ENCODE measurements at regions not wholly inside any gene's neighbourhood (a gene's known extent, or its start where the extent isn't known, plus 50 kb on each side); places are given as distances from the start of the nearest gene placed in this dataset.
"Not testable (repeated sequence)": the region's sequence is repeated elsewhere in the genome, so short reads cannot be mapped to it uniquely, and the experiment has no call there.

GRCh38 chr13:56563663-56564062 is 577.1 kb upstream of the PRR20A start:
- no peak for ATAC-seq
- H3K36me3 Mint-ChIP-seq (ENCODE audit: low read depth): no peaks in the 10 kb centered on the region
- TF ChIP-seq CTCF (IDR thresholded peaks at IDR 0.05): no peak
- no peak overlapping the region for H3K4me3 Mint-ChIP-seq
- POLR2A ChIA-PET: no interaction called here
- peaks cover 8% of the 10 kb centered on the region for H3K9me3 Mint-ChIP-seq
- H3K27me3 Mint-ChIP-seq: no peaks in the 10 kb centered on the region
- DNase-seq: no peak
- CTCF ChIA-PET: no interaction called here
- H3K27ac Mint-ChIP-seq: no peak overlapping the region
- intact Hi-C loops (cut with micrococcal nuclease): no loop called here
- H3K4me1 Mint-ChIP-seq (ENCODE audit: low read depth): no peaks in the 10 kb centered on the region

- Mint-ChIP-seq H3K27me3 (no peaks in the 10 kb centered on the region), H3K4me3 (no peak overlapping the region), H3K4me1 (ENCODE audit: low read depth) (no peaks in the 10 kb centered on the region), H3K36me3 (ENCODE audit: low read depth) (no peaks in the 10 kb centered on the region), H3K27ac (no peak overlapping the region), H3K9me3 (peaks cover 27% of the 10 kb centered on the region)
- no peak for DNase-seq
- TF ChIP-seq CTCF (IDR thresholded peaks at IDR 0.05): no peak
- ChIA-PET CTCF (no interaction called here), POLR2A (no interaction called here)
- intact Hi-C loops (cut with micrococcal nuclease): no loop called here
- ATAC-seq: no peak
Observed at GRCh38 chr13:56586976-56587375, 553.7 kb upstream of the PRR20A start.

GRCh38 chr13:56615572-56615971 is 525.1 kb upstream of the PRR20A start:
- Mint-ChIP-seq H3K36me3 (ENCODE audit: low read depth) (no peaks in the 10 kb centered on the region), H3K4me3 (no peak overlapping the region), H3K27me3 (no peaks in the 10 kb centered on the region), H3K9me3 (peaks cover 11% of the 10 kb centered on the region), H3K4me1 (ENCODE audit: low read depth) (no peaks in the 10 kb centered on the region), H3K27ac (no peak overlapping the region)
- ChIA-PET POLR2A (no interaction called here), CTCF (no interaction called here)
- DNase-seq (no peak), ATAC-seq (no peak)
- TF ChIP-seq CTCF (IDR thresholded peaks at IDR 0.05): no peak
- intact Hi-C loops (cut with micrococcal nuclease): no loop called here

- POLR2A ChIA-PET: no interaction called here
- CTCF ChIA-PET: no interaction called here
- H3K9me3 Mint-ChIP-seq: peaks cover 21% of the 10 kb centered on the region
- H3K4me1 Mint-ChIP-seq (ENCODE audit: low read depth): no peaks in the 10 kb centered on the region
- TF ChIP-seq CTCF (IDR thresholded peaks at IDR 0.05): no peak
- no peaks in the 10 kb centered on the region for H3K27me3 Mint-ChIP-seq
- no peak for DNase-seq
- H3K36me3 Mint-ChIP-seq (ENCODE audit: low read depth): no peaks in the 10 kb centered on the region
- ATAC-seq: no peak
- intact Hi-C loops (cut with micrococcal nuclease): no loop called here
- H3K27ac Mint-ChIP-seq: no peak overlapping the region
- H3K4me3 Mint-ChIP-seq: no peak overlapping the region
Observed at GRCh38 chr13:56622840-56623239, 517.9 kb upstream of the PRR20A start.

GRCh38 chr13:56628886-56629285 is 511.8 kb upstream of the PRR20A start:
- DNase-seq; H3K4me3 Mint-ChIP-seq; H3K27me3 Mint-ChIP-seq; H3K4me1 Mint-ChIP-seq (ENCODE audit: low read depth); ATAC-seq; H3K36me3 Mint-ChIP-seq (ENCODE audit: low read depth); POLR2A ChIA-PET; H3K27ac Mint-ChIP-seq; intact Hi-C loops (cut with micrococcal nuclease): not testable (repeated sequence)
- CTCF ChIA-PET: interaction anchor here (0.6 kb wide), 1 partner anchor 1343 kb away, joined by 3 read pairs; no protein-coding TSS in a partner anchor
- peaks cover 34% of the 10 kb centered on the region for H3K9me3 Mint-ChIP-seq

GRCh38 chr13:56631060-56631459 is 509.7 kb upstream of the PRR20A start:
- intact Hi-C loops (cut with micrococcal nuclease); H3K27me3 Mint-ChIP-seq; ATAC-seq; POLR2A ChIA-PET; H3K27ac Mint-ChIP-seq; H3K36me3 Mint-ChIP-seq (ENCODE audit: low read depth); H3K4me3 Mint-ChIP-seq; CTCF ChIA-PET; DNase-seq; H3K4me1 Mint-ChIP-seq (ENCODE audit: low read depth): not testable (repeated sequence)
- peaks cover 30% of the 10 kb centered on the region for H3K9me3 Mint-ChIP-seq
